DND-41 (cell line): ENCODE measurements at regions not wholly inside any gene's neighbourhood (a gene's known extent, or its start where the extent isn't known, plus 50 kb on each side); places are given as distances from the start of the nearest gene placed in this dataset.
A peak's percentile ranks its signal among the peaks of the same experiment; 100 is the strongest.

Experiments used
- ATAC-seq: fragments of 200-7000 bp; cut with Tn5 transposase; 3 replicates; pipeline ENCODE4 v1.9.1; 2021; ENCODE audit warnings: low read depth; ENCODE audit not compliant: insufficient read depth
- DNase-seq: peaks from one replicate; pipeline ENCODE4 v3.0.0-alpha.2; 2020
- H2AFZ ChIP-seq: 2 replicates; pipeline ENCODE4 v1.6.0; 2012; ENCODE audit warnings: low read depth, low read length
- H3K27ac ChIP-seq: 2 replicates; pipeline ENCODE4 v1.5.1; 2012; ENCODE audit warnings: low read length, inconsistent platforms
- H3K27me3 ChIP-seq: fragments of 200-600 bp; sonication (generic); 2 replicates; pipeline ENCODE4 v1.6.0; 2012; ENCODE audit warnings: low read length, mild to moderate bottlenecking, inconsistent platforms; ENCODE audit not compliant: insufficient read depth, poor library complexity
- H3K36me3 ChIP-seq: 2 replicates; pipeline ENCODE4 v1.5.1; 2012; ENCODE audit warnings: low read length, inconsistent platforms; ENCODE audit not compliant: insufficient read depth
- H3K4me1 ChIP-seq: 2 replicates; pipeline ENCODE4 v1.5.1; 2012; ENCODE audit warnings: mild to moderate bottlenecking, low read length; ENCODE audit not compliant: insufficient read depth
- H3K4me2 ChIP-seq: 2 replicates; pipeline ENCODE4 v1.6.0; 2012; ENCODE audit warnings: mild to moderate bottlenecking, moderate library complexity, low read length, inconsistent platforms; ENCODE audit not compliant: insufficient read depth
- H3K4me3 ChIP-seq, 2 experiments: fragments of 200-600 bp in 1 of 2; shearing (Covaris generic) in 1 of 2; 2 replicates each; pipeline ENCODE4 v1.5.1; 2012 to 2016; ENCODE audit warnings: inconsistent platforms in 2 of 2, low read length in 2 of 2, mild to moderate bottlenecking in 2 of 2, low read depth in 1 of 2, moderate library complexity in 1 of 2
- H3K79me2 ChIP-seq: 2 replicates; pipeline ENCODE4 v1.6.0; 2012; ENCODE audit warnings: low read length, inconsistent platforms; ENCODE audit not compliant: insufficient read depth
- H3K9ac ChIP-seq: 2 replicates; pipeline ENCODE4 v1.6.0; 2012; ENCODE audit warnings: low read depth, mild to moderate bottlenecking, inconsistent platforms, low read length, moderate library complexity
- H3K9me3 ChIP-seq: 2 replicates; pipeline ENCODE4 v1.5.1; 2012; ENCODE audit warnings: low read length, moderate library complexity, mild to moderate bottlenecking, inconsistent platforms; ENCODE audit not compliant: insufficient read depth, severe bottlenecking
- H4K20me1 ChIP-seq: 2 replicates; pipeline ENCODE4 v1.6.0; 2012; ENCODE audit warnings: low read length; ENCODE audit not compliant: insufficient read depth
- EZH2 ChIP-seq: IDR thresholded peaks from 3 replicates; pipeline ENCODE4 v1.6.1; 2012; ENCODE audit warnings: borderline replicate concordance, low read depth, mild to moderate bottlenecking, moderate library complexity, low read length, inconsistent platforms; ENCODE audit not compliant: severe bottlenecking
- TF ChIP-seq, protein P1 (sequence below): IDR thresholded peaks from 2 replicates; pipeline ENCODE4 v1.5.1; 2012; ENCODE audit warnings: borderline replicate concordance, low read length, moderate library complexity, mild to moderate bottlenecking; ENCODE audit not compliant: poor library complexity, severe bottlenecking; ENCODE audit errors: extremely low read depth

- no peaks in the 10 kb centered on the region for H4K20me1 ChIP-seq
- no peaks in the 10 kb centered on the region for H3K36me3 ChIP-seq
- H2AFZ ChIP-seq, result no peak overlapping the region
- ATAC-seq (no peak), DNase-seq (no peak)
- peak overlapping the region; percentile 58; the same call in 1 of the 2 replicates for H3K4me2 ChIP-seq
- H3K27ac ChIP-seq, result no peak overlapping the region
- peak overlapping the region in 1 of 2 experiments; percentile 43; a peak in 1 of 4 replicates for H3K4me3 ChIP-seq
- H3K9me3 ChIP-seq, result no peaks in the 10 kb centered on the region
- no peak for TF ChIP-seq EZH2
- TF ChIP-seq, protein P1, sequence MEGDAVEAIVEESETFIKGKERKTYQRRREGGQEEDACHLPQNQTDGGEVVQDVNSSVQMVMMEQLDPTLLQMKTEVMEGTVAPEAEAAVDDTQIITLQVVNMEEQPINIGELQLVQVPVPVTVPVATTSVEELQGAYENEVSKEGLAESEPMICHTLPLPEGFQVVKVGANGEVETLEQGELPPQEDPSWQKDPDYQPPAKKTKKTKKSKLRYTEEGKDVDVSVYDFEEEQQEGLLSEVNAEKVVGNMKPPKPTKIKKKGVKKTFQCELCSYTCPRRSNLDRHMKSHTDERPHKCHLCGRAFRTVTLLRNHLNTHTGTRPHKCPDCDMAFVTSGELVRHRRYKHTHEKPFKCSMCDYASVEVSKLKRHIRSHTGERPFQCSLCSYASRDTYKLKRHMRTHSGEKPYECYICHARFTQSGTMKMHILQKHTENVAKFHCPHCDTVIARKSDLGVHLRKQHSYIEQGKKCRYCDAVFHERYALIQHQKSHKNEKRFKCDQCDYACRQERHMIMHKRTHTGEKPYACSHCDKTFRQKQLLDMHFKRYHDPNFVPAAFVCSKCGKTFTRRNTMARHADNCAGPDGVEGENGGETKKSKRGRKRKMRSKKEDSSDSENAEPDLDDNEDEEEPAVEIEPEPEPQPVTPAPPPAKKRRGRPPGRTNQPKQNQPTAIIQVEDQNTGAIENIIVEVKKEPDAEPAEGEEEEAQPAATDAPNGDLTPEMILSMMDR, result no peak
- peaks cover 23% of the 10 kb centered on the region for H3K4me1 ChIP-seq
- no peaks in the 10 kb centered on the region for H3K79me2 ChIP-seq
- no peak overlapping the region for H3K9ac ChIP-seq
- H3K27me3 ChIP-seq, result no peaks in the 10 kb centered on the region
These were observed 781.6 kb upstream of the SOX9 start for GRCh38 chr17:71339206-71339605.

- Histone ChIP-seq H3K36me3 (no peaks in the 10 kb centered on the region), H3K4me2 (no peak overlapping the region), H3K79me2 (no peaks in the 10 kb centered on the region), H2AFZ (no peak overlapping the region), H4K20me1 (no peaks in the 10 kb centered on the region), H3K4me3 (no peak overlapping the region), H3K27me3 (no peaks in the 10 kb centered on the region), H3K9ac (no peak overlapping the region), H3K9me3 (no peaks in the 10 kb centered on the region), H3K27ac (no peak overlapping the region), H3K4me1 (peaks cover 24% of the 10 kb centered on the region)
- TF ChIP-seq EZH2, result no peak
- TF ChIP-seq, protein P1, result no peak
- no peak for ATAC-seq
- DNase-seq, result no peak
These were observed 778.1 kb upstream of the SOX9 start for GRCh38 chr17:71342737-71343136.

DNA sequence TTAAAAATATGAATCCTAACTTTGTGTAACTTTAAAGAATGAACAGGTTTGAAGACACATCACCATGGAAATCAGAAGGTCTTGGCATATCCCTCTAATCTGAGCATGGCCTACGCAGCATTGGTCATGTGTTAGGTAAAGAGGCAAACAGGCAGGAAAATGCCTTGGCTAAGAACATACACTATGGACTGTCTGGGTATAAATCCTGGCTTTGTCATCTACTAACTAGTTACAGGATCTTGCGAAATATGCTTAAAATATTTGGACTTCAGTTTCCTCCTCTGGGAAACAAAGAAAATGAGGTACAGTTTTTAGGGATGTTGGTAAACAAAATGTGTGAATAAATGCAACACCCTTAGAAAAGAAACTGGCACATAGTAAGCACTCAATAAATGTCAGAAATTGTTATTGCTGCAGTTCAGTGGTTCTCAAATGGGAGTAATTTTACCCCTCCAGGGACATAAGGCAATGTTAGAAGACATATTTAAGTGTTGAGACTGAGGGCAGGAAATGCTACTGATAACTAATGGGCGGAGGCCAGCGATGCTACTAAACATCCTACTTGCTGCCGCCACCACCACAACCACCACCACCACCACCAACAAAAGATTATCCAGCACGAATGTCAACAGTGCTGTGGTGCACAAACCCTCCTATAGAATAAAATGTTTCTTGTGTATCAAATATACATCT, 770.8 kb upstream of the SOX9 start:
- no peak overlapping the region for H2AFZ ChIP-seq
- ATAC-seq, result peak; percentile 40; the same call in 1 of the 3 replicates
- no peak overlapping the region for H3K27ac ChIP-seq
- H3K27me3 ChIP-seq, result no peaks in the 10 kb centered on the region
- no peak overlapping the region for H3K9ac ChIP-seq
- no peak overlapping the region for H3K4me3 ChIP-seq
- H4K20me1 ChIP-seq, result no peaks in the 10 kb centered on the region
- H3K9me3 ChIP-seq, result no peaks in the 10 kb centered on the region
- no peak overlapping the region for H3K4me2 ChIP-seq
- peak; percentile 18 for DNase-seq
- peaks cover 6% of the 10 kb centered on the region; the same call in 1 of the 2 replicates for H3K4me1 ChIP-seq
- no peaks in the 10 kb centered on the region for H3K36me3 ChIP-seq
- no peak for TF ChIP-seq EZH2
- TF ChIP-seq, protein P1, result no peak
- no peaks in the 10 kb centered on the region for H3K79me2 ChIP-seq

- TF ChIP-seq EZH2, result no peak
- TF ChIP-seq, protein P1, result no peak
- Histone ChIP-seq H2AFZ (no peak overlapping the region), H4K20me1 (no peaks in the 10 kb centered on the region), H3K4me2 (no peak overlapping the region), H3K36me3 (no peaks in the 10 kb centered on the region), H3K27me3 (no peaks in the 10 kb centered on the region), H3K9ac (no peak overlapping the region), H3K4me1 (no peaks in the 10 kb centered on the region), H3K27ac (no peak overlapping the region), H3K79me2 (no peaks in the 10 kb centered on the region), H3K9me3 (peaks cover 7% of the 10 kb centered on the region), H3K4me3 (no peak overlapping the region)
- no peak for DNase-seq
- ATAC-seq, result no peak
These were observed 760.5 kb upstream of the SOX9 start for GRCh38 chr17:71360301-71360700.
